ENCODE measurements at regions not wholly inside any gene's neighbourhood (a gene's known extent, or its start where the extent isn't known, plus 50 kb on each side); places are given as distances from the start of the nearest gene placed in this dataset.

GRCh38 chr7:32658467-32658869 is 163.2 kb downstream of the AVL9 start:
- no peak for TF ChIP-seq CTCF (IDR thresholded peaks at IDR 0.05)
- TF ChIP-seq ZFX (IDR thresholded peaks at IDR 0.05; ENCODE audit: borderline replicate concordance) = no peak

Measured in 22Rv1 (cell line).